GM23338 (cell line): ENCODE measurements at regions not wholly inside any gene's neighbourhood (a gene's known extent, or its start where the extent isn't known, plus 50 kb on each side); places are given as distances from the start of the nearest gene placed in this dataset.

Source experiments
- ATAC-seq: fragments of 200-7000 bp; cut with Tn5 transposase; 3 replicates; pipeline ENCODE4 v1.9.1; 2020
- DNase-seq: peaks from one replicate; pipeline ENCODE4 v3.0.0-alpha.2; 2015; ENCODE audit warnings: low spot score
- H2AFZ ChIP-seq: fragments of 200-600 bp; sonication (generic); 2 replicates; pipeline ENCODE4 v1.8.0; 2016; ENCODE audit warnings: antibody characterized with exemption, mild to moderate bottlenecking, moderate library complexity
- H3F3A ChIP-seq: fragments of 200-600 bp; sonication (generic); replicated peaks from 2 replicates; pipeline ENCODE4 v1.8.0; 2017; ENCODE audit warnings: antibody characterized with exemption, mixed run types, low read depth
- H3K27ac ChIP-seq: fragments of 200-600 bp; sonication (generic); 2 replicates; pipeline ENCODE4 v1.6.1; 2016; ENCODE audit warnings: low read depth
- H3K27me3 ChIP-seq: fragments of 200-600 bp; sonication (generic); 2 replicates; pipeline ENCODE4 v1.8.0; 2016; ENCODE audit warnings: mild to moderate bottlenecking, mixed run types, moderate library complexity; ENCODE audit not compliant: insufficient read depth
- H3K36me3 ChIP-seq: fragments of 200-600 bp; sonication (generic); 2 replicates; pipeline ENCODE4 v1.8.0; 2016; ENCODE audit warnings: mild to moderate bottlenecking; ENCODE audit not compliant: insufficient read depth
- H3K4me1 ChIP-seq: fragments of 200-600 bp; sonication (generic); 2 replicates; pipeline ENCODE4 v1.8.0; 2016; ENCODE audit warnings: mild to moderate bottlenecking, moderate library complexity; ENCODE audit not compliant: insufficient read depth
- H3K4me2 ChIP-seq: fragments of 200-600 bp; sonication (generic); 2 replicates; pipeline ENCODE4 v1.7.1; 2017; ENCODE audit warnings: mixed run types
- H3K4me3 ChIP-seq: fragments of 200-600 bp; sonication (generic); 2 replicates; pipeline ENCODE4 v1.6.1; 2016; ENCODE audit warnings: mixed run types
- H3K79me2 ChIP-seq: fragments of 200-600 bp; sonication (generic); replicated peaks from 2 replicates; pipeline ENCODE4 v1.8.0; 2017; ENCODE audit warnings: mild to moderate bottlenecking; ENCODE audit not compliant: insufficient read depth
- H3K9me2 ChIP-seq: fragments of 200-600 bp; sonication (generic); 2 replicates; pipeline ENCODE4 v1.8.0; 2017; ENCODE audit not compliant: insufficient read depth
- H4K20me1 ChIP-seq: fragments of 200-600 bp; sonication (generic); replicated peaks from 2 replicates; pipeline ENCODE4 v1.8.0; 2017; ENCODE audit warnings: mild to moderate bottlenecking; ENCODE audit not compliant: insufficient read depth
- H3K27ac Mint-ChIP-seq: 2 replicates; pipeline ENCODE4 v1.8.0; 2020; ENCODE audit warnings: inconsistent platforms, mild to moderate bottlenecking, moderate library complexity, mixed read lengths
- H3K27me3 Mint-ChIP-seq: 3 replicates; pipeline ENCODE4 v1.8.0; 2022; ENCODE audit warnings: low read depth, mild to moderate bottlenecking, moderate library complexity, mixed read lengths, inconsistent platforms; ENCODE audit not compliant: insufficient read depth, poor library complexity
- H3K36me3 Mint-ChIP-seq: 3 replicates; pipeline ENCODE4 v1.8.0; 2021; ENCODE audit warnings: low read depth, mild to moderate bottlenecking, inconsistent platforms, moderate library complexity, mixed read lengths
- H3K4me1 Mint-ChIP-seq: 3 replicates; pipeline ENCODE4 v1.8.0; 2020; ENCODE audit warnings: mild to moderate bottlenecking, inconsistent platforms, mixed read lengths
- H3K4me3 Mint-ChIP-seq: 3 replicates; pipeline ENCODE4 v1.8.0; 2021; ENCODE audit warnings: moderate library complexity, mild to moderate bottlenecking, inconsistent platforms, mixed read lengths
- H3K9me3 Mint-ChIP-seq: 3 replicates; pipeline ENCODE4 v1.8.0; 2020; ENCODE audit warnings: moderate library complexity, mild to moderate bottlenecking, inconsistent platforms, mixed read lengths
- CREB1 ChIP-seq: fragments of 250-450 bp; sonication (Bioruptor Pico); IDR thresholded peaks from 2 replicates; pipeline ENCODE4 v1.5.0; 2020; ENCODE audit warnings: low read depth, mild to moderate bottlenecking, moderate library complexity
- CTCF ChIP-seq, 2 experiments: fragments of 200-600 bp in 1 of 2; sonication (generic) in 1 of 2; conservative IDR thresholded peaks; 2 replicates each; pipeline versions ENCODE4 v1.5.1 to v1.6.1; 2016 to 2017; ENCODE audit warnings: antibody characterized with exemption in 2 of 2, low read depth in 2 of 2, mild to moderate bottlenecking in 2 of 2, moderate library complexity in 1 of 2
- EZH2 ChIP-seq: fragments of 200-600 bp; sonication (generic); IDR thresholded peaks from one replicate; pipeline ENCODE4 v1.8.0; 2017; ENCODE audit warnings: antibody characterized with exemption, mild to moderate bottlenecking, low read depth; ENCODE audit not compliant: unreplicated experiment
- EZH2phosphoT487 ChIP-seq: fragments of 200-600 bp; sonication (generic); IDR thresholded peaks from one replicate; pipeline ENCODE4 v1.8.1; 2018; ENCODE audit warnings: antibody characterized with exemption; ENCODE audit not compliant: unreplicated experiment
- JUNB ChIP-seq: IDR thresholded peaks from one replicate; pipeline ENCODE4 v1.6.1; 2016; ENCODE audit warnings: antibody characterized with exemption; ENCODE audit not compliant: unreplicated experiment
- POLR2AphosphoS5 ChIP-seq: IDR thresholded peaks from 2 replicates; pipeline ENCODE4 v1.6.1; 2016; ENCODE audit warnings: antibody characterized with exemption, low read depth
- REST ChIP-seq: IDR thresholded peaks from one replicate; pipeline ENCODE4 v1.6.1; 2018; ENCODE audit warnings: antibody characterized with exemption; ENCODE audit not compliant: unreplicated experiment
- STAT1 ChIP-seq: IDR thresholded peaks from one replicate; pipeline ENCODE4 v1.6.1; 2016; ENCODE audit warnings: antibody characterized with exemption; ENCODE audit not compliant: unreplicated experiment
- ZNF114 ChIP-seq: fragments of 250-450 bp; sonication (Bioruptor Pico); IDR thresholded peaks from 2 replicates; pipeline ENCODE4 v1.5.0; 2020; ENCODE audit warnings: mild to moderate bottlenecking, moderate library complexity
- ZNF331 ChIP-seq: fragments of 250-450 bp; sonication (Bioruptor Pico); IDR thresholded peaks from 2 replicates; pipeline ENCODE4 v1.5.0; 2020; ENCODE audit warnings: low read depth, mild to moderate bottlenecking, moderate library complexity
- ZNF462 ChIP-seq: fragments of 250-450 bp; sonication (Bioruptor Pico); IDR thresholded peaks from 2 replicates; pipeline ENCODE4 v1.5.0; 2020; ENCODE audit warnings: mild to moderate bottlenecking, moderate library complexity

- TF ChIP-seq ZNF114 (CRISPR knock-in tag): no peak
- TF ChIP-seq ZNF331 (CRISPR knock-in tag): no peak
- H3K27ac Mint-ChIP-seq: no peak overlapping the region
- H3K4me1 ChIP-seq: no peaks in the 10 kb centered on the region
- no peak overlapping the region for H3K4me3 Mint-ChIP-seq
- DNase-seq (no peak), ATAC-seq (no peak)
- H3K27me3 Mint-ChIP-seq: no peaks in the 10 kb centered on the region
- H3K36me3 ChIP-seq: no peaks in the 10 kb centered on the region
- H3K4me3 ChIP-seq: no peak overlapping the region
- H3K4me2 ChIP-seq: no peak overlapping the region
- no peaks in the 10 kb centered on the region; the same call in 2 of the 3 replicates for H3K9me3 Mint-ChIP-seq
- H4K20me1 ChIP-seq: no peaks in the 10 kb centered on the region
- no peak overlapping the region for H2AFZ ChIP-seq
- H3K27ac ChIP-seq: no peak overlapping the region
- no peaks in the 10 kb centered on the region for H3K27me3 ChIP-seq
- no peaks in the 10 kb centered on the region for H3K4me1 Mint-ChIP-seq
- no peaks in the 10 kb centered on the region for H3K9me2 ChIP-seq
- H3F3A ChIP-seq: no peaks in the 10 kb centered on the region
- no peaks in the 10 kb centered on the region for H3K79me2 ChIP-seq
- no peaks in the 10 kb centered on the region for H3K36me3 Mint-ChIP-seq
Observed at GRCh38 chr2:219980638-219981037, 353.2 kb downstream of the SLC4A3 start.

GRCh38 chr2:219983836-219984235, 356.4 kb downstream of the SLC4A3 start:
- Histone ChIP-seq H3K9me2 (no peaks in the 10 kb centered on the region), H3K79me2 (no peaks in the 10 kb centered on the region)
- H3K4me1 Mint-ChIP-seq: no peaks in the 10 kb centered on the region
- TF ChIP-seq ZNF462: no peak
- no peak for TF ChIP-seq EZH2
- TF ChIP-seq ZNF114 (CRISPR knock-in tag): no peak
- no peak for TF ChIP-seq POLR2AphosphoS5
- no peak for TF ChIP-seq REST
- TF ChIP-seq CREB1 (CRISPR knock-in tag): no peak
- TF ChIP-seq EZH2phosphoT487: no peak
- TF ChIP-seq JUNB: no peak
- TF ChIP-seq STAT1: no peak
- no peak for TF ChIP-seq CTCF (conservative IDR thresholded peaks at IDR 0.05; ENCODE audit: low read depth in 2 of 2)

More at GRCh38 chr2:219983836-219984235, 356.4 kb downstream of the SLC4A3 start:
- H4K20me1 ChIP-seq: no peaks in the 10 kb centered on the region
- no peak overlapping the region for H3K27ac Mint-ChIP-seq
- H3K27me3 Mint-ChIP-seq: no peaks in the 10 kb centered on the region
- no peak overlapping the region for H3K4me3 ChIP-seq
- no peaks in the 10 kb centered on the region for H3K27me3 ChIP-seq
- no peak overlapping the region for H3K4me2 ChIP-seq
- DNase-seq (no peak), ATAC-seq (no peak)
- no peaks in the 10 kb centered on the region for H3K36me3 Mint-ChIP-seq
- H3K4me1 ChIP-seq: peaks cover under 1% of the 10 kb centered on the region; the same call in 1 of the 2 replicates
- no peaks in the 10 kb centered on the region; the same call in 2 of the 3 replicates for H3K9me3 Mint-ChIP-seq
- no peak overlapping the region for H3K27ac ChIP-seq
- H3F3A ChIP-seq: no peaks in the 10 kb centered on the region
- H3K4me3 Mint-ChIP-seq: no peak overlapping the region
- H2AFZ ChIP-seq: no peak overlapping the region
- H3K36me3 ChIP-seq: no peaks in the 10 kb centered on the region
